ENCODE measurements at regions not wholly inside any gene's neighbourhood (a gene's known extent, or its start where the extent isn't known, plus 50 kb on each side); places are given as distances from the start of the nearest gene placed in this dataset.

GRCh38 chr13:89930861-89931260 lies 1416.6 kb upstream of the MIR17HG start:
- TF ChIP-seq EZH2 (IDR thresholded peaks at IDR 0.05) (no peak), POLR2AphosphoS5 (IDR thresholded peaks at IDR 0.05; ENCODE audit: borderline replicate concordance, low read depth, low read length) (no peak)
